HG03460 (cell line): ENCODE measurements at regions not wholly inside any gene's neighbourhood (a gene's known extent, or its start where the extent isn't known, plus 50 kb on each side); places are given as distances from the start of the nearest gene placed in this dataset.
"Not testable (repeated sequence)": the region's sequence is repeated elsewhere in the genome, so short reads cannot be mapped to it uniquely, and the experiment has no call there.

Experiments
- ATAC-seq: cut with Tn5 transposase; IDR thresholded peaks from one replicate; pipeline ENCODE4 v1.9.1; 2021; ENCODE audit not compliant: unreplicated experiment

- no peak for ATAC-seq
Measured at GRCh38 chr1:228889289-228889688, 154.0 kb downstream of the RHOU start.

GRCh38 chr1:228891272-228892034 is 156.2 kb downstream of the RHOU start:
- no peak for ATAC-seq

GRCh38 chr1:228892200-228892599 is 156.9 kb downstream of the RHOU start:
- ATAC-seq: not testable (repeated sequence)

- no peak for ATAC-seq
Measured at GRCh38 chr1:228894442-228894989, 159.2 kb downstream of the RHOU start.

GRCh38 chr1:228897901-228898300 is 162.6 kb downstream of the RHOU start:
- no peak for ATAC-seq

GRCh38 chr1:228898582-228898992 is 163.3 kb downstream of the RHOU start:
- ATAC-seq: peak; percentile 74

- ATAC-seq: no peak
Measured at GRCh38 chr1:228899421-228899956, 164.2 kb downstream of the RHOU start.

GRCh38 chr1:228900099-228900885 is 165.0 kb downstream of the RHOU start:
- ATAC-seq: no peak

- no peak for ATAC-seq
Measured at GRCh38 chr1:228900886-228901392, 165.7 kb downstream of the RHOU start.

- no peak for ATAC-seq
Measured at GRCh38 chr1:228901936-228902681, 166.8 kb downstream of the RHOU start.

- no peak for ATAC-seq
Measured at GRCh38 chr1:228902781-228903433, 167.6 kb downstream of the RHOU start.

- ATAC-seq: no peak
Measured at GRCh38 chr1:228903434-228904071, 168.3 kb downstream of the RHOU start.

- ATAC-seq: no peak
Measured at GRCh38 chr1:228904222-228904621, 168.9 kb downstream of the RHOU start.

GRCh38 chr1:228905701-228906101 is 170.4 kb downstream of the RHOU start:
- no peak for ATAC-seq

- no peak for ATAC-seq
Measured at GRCh38 chr1:228906223-228906860, 171.1 kb downstream of the RHOU start.

- ATAC-seq: no peak
Measured at GRCh38 chr1:228911225-228912210, 176.2 kb downstream of the RHOU start.

GRCh38 chr1:228913626-228914414 is 178.5 kb downstream of the RHOU start:
- no peak for ATAC-seq
